Bronchial epithelial cell (primary cell): ENCODE measurements at regions not wholly inside any gene's neighbourhood (a gene's known extent, or its start where the extent isn't known, plus 50 kb on each side); places are given as distances from the start of the nearest gene placed in this dataset.
A peak's percentile ranks its signal among the peaks of the same experiment; 100 is the strongest.

Experiments
- DNase-seq: peaks from one replicate; pipeline ENCODE4 v3.0.0-alpha.2; 2010; ENCODE audit warnings: low read depth
- FAIRE-seq: peaks from 2 replicates; lab custom pipeline; 2011; peaks lifted over from hg19 to GRCh38; lab: Jason Lieb, UNC
- H3K27me3 ChIP-seq: 2 replicates; pipeline ENCODE4 v1.5.1; 2011; ENCODE audit warnings: low read length; ENCODE audit not compliant: control insufficient read depth, insufficient read depth
- H3K36me3 ChIP-seq: 2 replicates; pipeline ENCODE4 v1.5.1; 2011; ENCODE audit warnings: low read length; ENCODE audit not compliant: control insufficient read depth, insufficient read depth
- H3K4me3 ChIP-seq: 2 replicates; pipeline ENCODE4 v1.5.1; 2011; ENCODE audit warnings: mild to moderate bottlenecking, low read depth, low read length, control low read depth
- TF ChIP-seq, protein P1 (sequence below): IDR thresholded peaks from 2 replicates; pipeline ENCODE4 v1.5.1; 2011; ENCODE audit warnings: mild to moderate bottlenecking, moderate library complexity, low read length, control low read depth, inconsistent platforms; ENCODE audit not compliant: insufficient read depth, severe bottlenecking

DNA sequence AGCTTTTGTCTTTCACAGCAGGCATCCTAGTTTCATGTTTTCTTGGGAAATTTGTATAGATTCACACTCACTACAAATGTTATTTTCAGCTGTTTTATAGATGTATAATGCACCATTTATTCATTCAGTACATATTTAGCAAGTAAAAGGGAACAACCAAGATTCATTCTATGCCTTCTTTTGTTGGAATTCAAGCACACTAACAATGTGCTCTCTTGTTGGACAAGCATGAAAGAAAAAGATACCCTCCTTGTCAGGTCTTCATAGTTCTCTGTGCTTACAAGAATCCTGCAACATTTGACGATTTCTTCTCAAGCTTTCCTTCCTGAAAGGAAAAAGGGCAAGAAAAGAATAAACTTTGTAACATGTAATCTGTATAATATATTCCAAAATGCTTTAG is 456.0 kb downstream of the USP25 start:
- Histone ChIP-seq H3K27me3 (no peaks in the 10 kb centered on the region), H3K36me3 (no peaks in the 10 kb centered on the region), H3K4me3 (no peak overlapping the region)
- FAIRE-seq, result no peak
- DNase-seq, result no peak
- TF ChIP-seq, protein P1, sequence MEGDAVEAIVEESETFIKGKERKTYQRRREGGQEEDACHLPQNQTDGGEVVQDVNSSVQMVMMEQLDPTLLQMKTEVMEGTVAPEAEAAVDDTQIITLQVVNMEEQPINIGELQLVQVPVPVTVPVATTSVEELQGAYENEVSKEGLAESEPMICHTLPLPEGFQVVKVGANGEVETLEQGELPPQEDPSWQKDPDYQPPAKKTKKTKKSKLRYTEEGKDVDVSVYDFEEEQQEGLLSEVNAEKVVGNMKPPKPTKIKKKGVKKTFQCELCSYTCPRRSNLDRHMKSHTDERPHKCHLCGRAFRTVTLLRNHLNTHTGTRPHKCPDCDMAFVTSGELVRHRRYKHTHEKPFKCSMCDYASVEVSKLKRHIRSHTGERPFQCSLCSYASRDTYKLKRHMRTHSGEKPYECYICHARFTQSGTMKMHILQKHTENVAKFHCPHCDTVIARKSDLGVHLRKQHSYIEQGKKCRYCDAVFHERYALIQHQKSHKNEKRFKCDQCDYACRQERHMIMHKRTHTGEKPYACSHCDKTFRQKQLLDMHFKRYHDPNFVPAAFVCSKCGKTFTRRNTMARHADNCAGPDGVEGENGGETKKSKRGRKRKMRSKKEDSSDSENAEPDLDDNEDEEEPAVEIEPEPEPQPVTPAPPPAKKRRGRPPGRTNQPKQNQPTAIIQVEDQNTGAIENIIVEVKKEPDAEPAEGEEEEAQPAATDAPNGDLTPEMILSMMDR, result no peak

DNA sequence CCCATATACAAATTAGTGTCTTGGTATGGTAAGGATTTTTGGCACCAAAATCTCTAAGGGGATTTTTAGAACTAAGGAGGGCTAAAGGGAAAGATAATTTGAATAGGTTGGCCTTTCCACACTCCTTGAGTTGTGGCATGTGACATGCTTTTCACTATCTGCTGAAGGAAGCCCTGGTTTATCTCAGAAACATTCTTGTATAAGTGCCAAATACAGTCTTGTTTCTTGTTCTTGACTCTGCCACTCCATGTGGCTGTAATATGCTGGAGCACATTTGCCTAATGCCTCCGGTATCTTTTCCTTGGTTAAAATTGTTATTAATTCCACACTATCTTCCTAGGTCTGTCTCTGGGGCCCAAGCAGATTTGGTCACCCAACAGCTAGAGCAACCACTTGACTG is 457.0 kb downstream of the USP25 start:
- FAIRE-seq, result no peak

DNA sequence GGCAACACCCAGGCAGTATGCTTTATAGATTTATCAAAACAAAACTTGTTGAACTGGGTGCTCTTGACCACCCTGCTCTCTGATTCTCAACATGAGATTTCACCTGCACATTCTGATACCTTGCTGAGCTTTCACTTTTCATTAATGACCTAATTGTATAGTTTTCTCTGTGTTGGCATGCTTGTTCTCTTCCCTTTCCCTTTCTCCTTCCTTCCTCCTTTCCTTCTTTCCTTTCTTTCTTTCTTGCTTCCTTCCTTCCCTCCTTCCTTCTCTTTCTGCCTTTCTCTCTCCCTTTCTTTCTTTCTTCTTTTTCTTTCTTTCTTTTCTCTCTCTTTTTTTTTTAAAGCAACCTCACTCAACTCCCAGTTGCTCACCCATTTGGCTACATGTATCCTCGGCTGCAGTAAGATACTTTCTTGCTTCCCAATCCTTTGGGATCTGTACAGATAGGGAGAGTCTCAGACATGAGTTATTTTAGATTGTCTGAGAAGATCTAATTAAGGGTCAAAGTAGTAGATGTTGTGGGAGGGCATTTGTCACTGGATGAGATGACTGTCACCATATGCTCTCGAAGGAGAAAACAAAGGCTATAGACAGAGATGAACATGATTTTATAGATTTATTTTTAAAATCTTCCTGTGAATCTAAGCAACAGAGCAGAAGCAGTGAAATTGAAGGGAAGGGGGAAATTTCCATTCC is 458.0 kb downstream of the USP25 start:
- TF ChIP-seq, protein P1, result no peak

More for the DNA sequence above, 457.0 kb downstream of the USP25 start:
- H3K27me3 ChIP-seq, result no peaks in the 10 kb centered on the region
- no peaks in the 10 kb centered on the region for H3K36me3 ChIP-seq
- no peak for DNase-seq
- TF ChIP-seq, protein P1, result no peak
- no peak overlapping the region for H3K4me3 ChIP-seq

DNA sequence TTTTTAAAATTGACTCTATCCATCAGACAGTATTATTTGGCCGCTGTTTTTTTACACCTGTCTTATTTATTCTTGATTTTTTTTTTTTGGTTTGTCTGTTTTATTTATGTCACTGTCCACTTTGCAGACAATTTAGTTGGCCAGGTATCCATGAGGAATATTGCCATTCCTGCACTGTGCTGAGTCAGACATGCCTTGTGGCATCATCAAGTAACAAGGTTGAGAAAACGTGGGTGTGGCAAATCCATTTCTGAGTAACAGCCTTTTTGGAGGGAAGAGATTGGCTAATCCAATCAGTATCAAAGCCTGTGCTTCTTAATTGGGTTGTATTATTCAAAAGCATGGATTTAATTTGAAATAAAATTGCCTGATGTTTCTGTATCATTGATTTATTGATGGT is 463.1 kb downstream of the USP25 start:
- Histone ChIP-seq H3K4me3 (no peak overlapping the region), H3K36me3 (no peaks in the 10 kb centered on the region), H3K27me3 (no peaks in the 10 kb centered on the region)
- no peak for FAIRE-seq
- DNase-seq, result peak; percentile 95
- TF ChIP-seq, protein P1, result no peak

More for the DNA sequence above, 458.0 kb downstream of the USP25 start:
- no peak for DNase-seq
- FAIRE-seq, result no peak
- Histone ChIP-seq H3K27me3 (no peaks in the 10 kb centered on the region), H3K4me3 (no peak overlapping the region), H3K36me3 (no peaks in the 10 kb centered on the region)

DNA sequence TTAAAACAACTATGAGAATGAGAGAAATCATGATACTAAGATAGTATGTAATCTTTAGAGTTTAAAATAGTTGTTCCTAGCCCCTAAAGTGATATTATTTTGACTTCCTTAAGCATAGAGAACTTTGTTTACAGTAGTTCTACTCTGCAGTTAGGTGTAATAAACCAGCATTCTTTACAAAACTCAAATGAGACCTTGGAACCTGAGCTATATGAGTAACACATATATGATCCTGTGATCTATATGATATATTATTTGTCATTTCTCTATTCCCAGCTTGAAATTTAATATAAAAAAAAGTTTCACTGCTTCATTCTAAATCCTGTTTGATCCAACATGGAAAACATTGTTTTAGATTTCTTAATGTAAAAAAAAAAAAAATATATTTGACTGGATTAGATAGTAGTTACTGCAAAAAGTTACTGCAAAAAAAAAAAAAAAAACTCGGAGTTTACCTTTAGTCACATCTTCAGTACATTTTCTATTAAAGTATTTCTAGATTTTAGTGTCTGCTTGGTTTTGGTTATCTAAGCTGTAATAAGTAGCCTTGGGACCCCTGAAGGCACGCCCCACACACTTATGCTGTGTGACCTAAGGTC is 463.8 kb downstream of the USP25 start:
- Histone ChIP-seq H3K4me3 (peak overlapping the region; percentile 51), H3K36me3 (no peaks in the 10 kb centered on the region), H3K27me3 (no peaks in the 10 kb centered on the region)
- FAIRE-seq (no peak), DNase-seq (peak; percentile 45)
- TF ChIP-seq, protein P1, result no peak
